HFFc6 (cell line): ENCODE measurements at regions not wholly inside any gene's neighbourhood (a gene's known extent, or its start where the extent isn't known, plus 50 kb on each side); places are given as distances from the start of the nearest gene placed in this dataset.

ENCODE experiments used
- DNase-seq: peaks from one replicate; pipeline ENCODE4 v3.0.0-alpha.2; 2018
- H3K27ac Mint-ChIP-seq: 2 replicates; pipeline ENCODE4 v1.8.0; 2020; ENCODE audit warnings: mild to moderate bottlenecking, mixed read lengths
- H3K27me3 Mint-ChIP-seq: 2 replicates; pipeline ENCODE4 v1.8.0; 2021; ENCODE audit warnings: mild to moderate bottlenecking, moderate library complexity, mixed read lengths; ENCODE audit not compliant: insufficient read depth
- H3K36me3 Mint-ChIP-seq: 2 replicates; pipeline ENCODE4 v1.8.0; 2021; ENCODE audit warnings: low read depth, mixed read lengths
- H3K4me1 Mint-ChIP-seq: 2 replicates; pipeline ENCODE4 v1.8.0; 2020; ENCODE audit warnings: low read depth, mixed read lengths
- H3K4me3 Mint-ChIP-seq: 2 replicates; pipeline ENCODE4 v1.8.0; 2020; ENCODE audit warnings: mild to moderate bottlenecking, moderate library complexity, mixed read lengths
- H3K9me3 Mint-ChIP-seq: 2 replicates; pipeline ENCODE4 v1.8.0; 2020; ENCODE audit warnings: mild to moderate bottlenecking, mixed read lengths
- CTCF ChIP-seq: fragments of 200-600 bp; sonication (generic); IDR thresholded peaks from 2 replicates; pipeline ENCODE4 v1.5.0; 2021; ENCODE audit warnings: antibody characterized with exemption, mild to moderate bottlenecking

GRCh38 chr15:88739541-88739940 lies 63.7 kb upstream of the ACAN start:
- Mint-ChIP-seq H3K27ac (no peak overlapping the region), H3K36me3 (no peaks in the 10 kb centered on the region), H3K4me1 (peaks cover 40% of the 10 kb centered on the region), H3K4me3 (no peak overlapping the region), H3K27me3 (peaks cover 8% of the 10 kb centered on the region), H3K9me3 (peaks cover 4% of the 10 kb centered on the region; the same call in 1 of the 2 replicates)
- no peak for DNase-seq
- TF ChIP-seq CTCF: no peak

- H3K4me3 Mint-ChIP-seq: no peak overlapping the region
- no peak for TF ChIP-seq CTCF
- peaks cover 8% of the 10 kb centered on the region for H3K27me3 Mint-ChIP-seq
- peaks cover 4% of the 10 kb centered on the region; the same call in 1 of the 2 replicates for H3K9me3 Mint-ChIP-seq
- H3K36me3 Mint-ChIP-seq: no peaks in the 10 kb centered on the region
- peaks cover 48% of the 10 kb centered on the region for H3K4me1 Mint-ChIP-seq
- DNase-seq: no peak
- no peak overlapping the region for H3K27ac Mint-ChIP-seq
Observed at GRCh38 chr15:88740356-88740755, 62.9 kb upstream of the ACAN start.

GRCh38 chr15:88741046-88741445 lies 62.2 kb upstream of the ACAN start:
- Mint-ChIP-seq H3K36me3 (no peaks in the 10 kb centered on the region), H3K4me1 (peaks cover 48% of the 10 kb centered on the region), H3K4me3 (no peak overlapping the region), H3K27ac (no peak overlapping the region), H3K27me3 (peaks cover 8% of the 10 kb centered on the region), H3K9me3 (peaks cover 4% of the 10 kb centered on the region; the same call in 1 of the 2 replicates)
- no peak for DNase-seq
- TF ChIP-seq CTCF: no peak

GRCh38 chr15:88741671-88742070 lies 61.6 kb upstream of the ACAN start:
- peaks cover 4% of the 10 kb centered on the region; the same call in 1 of the 2 replicates for H3K9me3 Mint-ChIP-seq
- H3K27ac Mint-ChIP-seq: no peak overlapping the region
- no peak for TF ChIP-seq CTCF

GRCh38 chr15:88742161-88742560 lies 61.1 kb upstream of the ACAN start:
- H3K27ac Mint-ChIP-seq: no peak overlapping the region
- H3K9me3 Mint-ChIP-seq: no peaks in the 10 kb centered on the region
- no peak for DNase-seq
- peaks cover 8% of the 10 kb centered on the region for H3K27me3 Mint-ChIP-seq
- H3K36me3 Mint-ChIP-seq: no peaks in the 10 kb centered on the region
- H3K4me3 Mint-ChIP-seq: no peak overlapping the region
- peaks cover 55% of the 10 kb centered on the region for H3K4me1 Mint-ChIP-seq
- TF ChIP-seq CTCF: no peak

More at GRCh38 chr15:88741671-88742070, 61.6 kb upstream of the ACAN start:
- no peak for DNase-seq
- Mint-ChIP-seq H3K36me3 (no peaks in the 10 kb centered on the region), H3K27me3 (peaks cover 8% of the 10 kb centered on the region), H3K4me1 (peaks cover 51% of the 10 kb centered on the region), H3K4me3 (no peak overlapping the region)

GRCh38 chr15:88744548-88745020 lies 58.7 kb upstream of the ACAN start:
- Mint-ChIP-seq H3K9me3 (no peaks in the 10 kb centered on the region), H3K27ac (peak overlapping the region; percentile 10), H3K36me3 (peaks cover 1% of the 10 kb centered on the region; the same call in 1 of the 2 replicates), H3K4me1 (peaks cover 47% of the 10 kb centered on the region), H3K4me3 (peak overlapping the region; percentile 63), H3K27me3 (peaks cover 13% of the 10 kb centered on the region; the same call in 1 of the 2 replicates)
- no peak for TF ChIP-seq CTCF
- no peak for DNase-seq
